Left ventricle myocardium superior (tissue), 1 donor: ENCODE measurements at regions not wholly inside any gene's neighbourhood (a gene's known extent, or its start where the extent isn't known, plus 50 kb on each side); places are given as distances from the start of the nearest gene placed in this dataset.
"Not testable (repeated sequence)": the region's sequence is repeated elsewhere in the genome, so short reads cannot be mapped to it uniquely, and the experiment has no call there.

ENCODE experiments used
- ATAC-seq: fragments of 200-7000 bp; cut with Tn5 transposase; one replicate; pipeline ENCODE4 v1.9.1; 2020; ENCODE audit warnings: mild to moderate bottlenecking, moderate library complexity
- DNase-seq: peaks from one replicate; pipeline ENCODE4 v3.0.0-alpha.2; 2020
- intact Hi-C: fragments of 100-400 bp; cut with micrococcal nuclease; formaldehyde crosslinking; loops from one replicate; pipeline ENCODE4 v1.11.0; 2022
- donor health status: DM: no; HTN: yes; CAD: no; lungs with severe emphysema.

- no peak for ATAC-seq
- intact Hi-C loops, result no loop called here
Measured at GRCh38 chr12:114054982-114055381, 88.9 kb upstream of the RBM19 start.

GRCh38 chr12:114046236-114046998 is 80.3 kb upstream of the RBM19 start:
- intact Hi-C loops, result no loop called here
- DNase-seq (no peak), ATAC-seq (no peak)

More at GRCh38 chr12:114054982-114055381, 88.9 kb upstream of the RBM19 start:
- no peak for DNase-seq

GRCh38 chr12:114045349-114045748 is 79.2 kb upstream of the RBM19 start:
- DNase-seq (no peak), ATAC-seq (no peak)
- intact Hi-C loops, result no loop called here

GRCh38 chr12:114041590-114041989 is 75.5 kb upstream of the RBM19 start:
- intact Hi-C loops, result no loop called here
- ATAC-seq (no peak), DNase-seq (no peak)

- no peak for ATAC-seq
- no peak for DNase-seq
- intact Hi-C loops, result no loop called here
Measured at GRCh38 chr12:114041136-114041535, 75.0 kb upstream of the RBM19 start.

GRCh38 chr12:114038962-114039361 is 72.8 kb upstream of the RBM19 start:
- intact Hi-C loops, result no loop called here
- DNase-seq (no peak), ATAC-seq (no peak)

GRCh38 chr12:114032801-114033200 is 66.7 kb upstream of the RBM19 start:
- peak; percentile 57 for ATAC-seq
- intact Hi-C loops, result no loop called here
- DNase-seq, result no peak

- ATAC-seq (no peak), DNase-seq (no peak)
Measured at GRCh38 chr12:114030451-114030850, 64.3 kb upstream of the RBM19 start.

GRCh38 chr12:114026805-114027204 is 60.7 kb upstream of the RBM19 start:
- ATAC-seq (no peak), DNase-seq (no peak)
- intact Hi-C loops, result no loop called here

More at GRCh38 chr12:114030451-114030850, 64.3 kb upstream of the RBM19 start:
- intact Hi-C loops, result no loop called here

GRCh38 chr12:114025935-114026334 is 59.8 kb upstream of the RBM19 start:
- ATAC-seq (peak; percentile 98), DNase-seq (peak; percentile 67)
- intact Hi-C loops, result no loop called here

- DNase-seq, intact Hi-C loops, ATAC-seq: not testable (repeated sequence)
Measured at GRCh38 chr12:114022081-114022480, 56.0 kb upstream of the RBM19 start.

- ATAC-seq, result no peak
- intact Hi-C loops, result no loop called here
- DNase-seq, result no peak
Measured at GRCh38 chr12:114018669-114019068, 52.5 kb upstream of the RBM19 start.
